Liver (tissue), 8 donors: ENCODE measurements at regions not wholly inside any gene's neighbourhood (a gene's known extent, or its start where the extent isn't known, plus 50 kb on each side); places are given as distances from the start of the nearest gene placed in this dataset.

Experiments
- DNase-seq: peaks from one replicate; pipeline ENCODE4 v3.0.0-alpha.2; 2017; ENCODE audit warnings: low spot score
- H3K27ac ChIP-seq, 2 donors: one replicate each; pipeline ENCODE4 v1.7.0; 2013; ENCODE audit warnings: inconsistent platforms in 2 of 2, low read length in 2 of 2, control low read depth in 1 of 2, low read depth in 1 of 2, mild to moderate bottlenecking in 1 of 2
- H3K27me3 ChIP-seq, 4 donors: one replicate each; pipeline versions ENCODE4 v1.6.1 to v1.7.0; 2013; ENCODE audit warnings: low read length in 3 of 4, inconsistent platforms in 1 of 4, mild to moderate bottlenecking in 1 of 4, moderate library complexity in 1 of 4; ENCODE audit not compliant: control insufficient read depth in 4 of 4, insufficient read depth in 4 of 4
- H3K36me3 ChIP-seq, 4 donors: one replicate each; pipeline versions ENCODE4 v1.6.1 to v1.7.0; 2013; ENCODE audit warnings: low read length in 3 of 4, mild to moderate bottlenecking in 3 of 4, low read depth in 1 of 4, moderate library complexity in 1 of 4; ENCODE audit not compliant: control insufficient read depth in 4 of 4, insufficient read depth in 3 of 4
- H3K4me1 ChIP-seq, 4 donors: one replicate each; pipeline versions ENCODE4 v1.6.1 to v1.7.0; 2013; ENCODE audit warnings: low read length in 3 of 4, mild to moderate bottlenecking in 3 of 4, moderate library complexity in 1 of 4; ENCODE audit not compliant: control insufficient read depth in 4 of 4, insufficient read depth in 4 of 4
- H3K4me3 ChIP-seq, 3 donors: one replicate each; pipeline versions ENCODE4 v1.6.1 to v1.7.0; 2013; ENCODE audit warnings: low read length in 3 of 3, control low read depth in 1 of 3, low read depth in 1 of 3, mild to moderate bottlenecking in 1 of 3
- H3K9ac ChIP-seq, 2 donors: one replicate each; pipeline ENCODE4 v1.7.0; 2013; ENCODE audit warnings: low read length in 2 of 2, mild to moderate bottlenecking in 2 of 2, moderate library complexity in 2 of 2, control low read depth in 1 of 2, low read depth in 1 of 2
- H3K9me3 ChIP-seq, 4 donors: one replicate each; pipeline versions ENCODE4 v1.6.1 to v1.7.0; 2013; ENCODE audit warnings: low read length in 3 of 4; ENCODE audit not compliant: control insufficient read depth in 4 of 4
- ATF3 ChIP-seq: IDR thresholded peaks from 2 replicates; pipeline ENCODE4 v1.6.1; 2016; ENCODE audit warnings: antibody characterized with exemption
- FOXA1 ChIP-seq: IDR thresholded peaks from 2 replicates; pipeline ENCODE4 v1.6.1; 2016; ENCODE audit warnings: antibody characterized with exemption
- HNF4A ChIP-seq, 2 donors: conservative IDR thresholded peaks; 2 replicates each; pipeline ENCODE4 v1.6.1; 2016; ENCODE audit warnings: antibody characterized with exemption in 2 of 2, mild to moderate bottlenecking in 2 of 2
- HNF4G ChIP-seq: IDR thresholded peaks from 2 replicates; pipeline ENCODE4 v1.6.1; 2016; ENCODE audit warnings: antibody characterized with exemption
- JUND ChIP-seq, 2 donors: IDR thresholded peaks; 2 replicates each; pipeline ENCODE4 v1.6.1; 2016; ENCODE audit warnings: antibody characterized with exemption in 2 of 2
- MAX ChIP-seq: IDR thresholded peaks from 2 replicates; pipeline ENCODE4 v1.6.1; 2016; ENCODE audit warnings: antibody characterized with exemption
- NR2F2 ChIP-seq: IDR thresholded peaks from 2 replicates; pipeline ENCODE4 v1.6.1; 2016; ENCODE audit warnings: antibody characterized with exemption
- RAD21 ChIP-seq, 2 donors: IDR thresholded peaks; 2 replicates each; pipeline ENCODE4 v1.6.1; 2016; ENCODE audit warnings: antibody characterized with exemption in 2 of 2, mild to moderate bottlenecking in 2 of 2
- RXRA ChIP-seq, 2 donors: IDR thresholded peaks; 2 replicates each; pipeline ENCODE4 v1.6.1; 2017 to 2018; ENCODE audit warnings: antibody characterized with exemption in 2 of 2, mild to moderate bottlenecking in 1 of 2
- SP1 ChIP-seq: IDR thresholded peaks from 2 replicates; pipeline ENCODE4 v1.6.1; 2018; ENCODE audit warnings: antibody characterized with exemption, mild to moderate bottlenecking
- TAF1 ChIP-seq: conservative IDR thresholded peaks from 2 replicates; pipeline ENCODE4 v1.6.1; 2016; ENCODE audit warnings: antibody characterized with exemption, mild to moderate bottlenecking
- YY1 ChIP-seq: IDR thresholded peaks from 2 replicates; pipeline ENCODE4 v1.6.1; 2016; ENCODE audit warnings: antibody characterized with exemption, mild to moderate bottlenecking
- WGBS: extraction: QIAGEN DNeasy Blood & Tissue Kit; methylation state at CpG from one replicate; pipeline ENCODE4 v1.1.7; 2013; 5-methylcytosine and 5-hydroxymethylcytosine counted together
- TF ChIP-seq, protein P1 (sequence below): IDR thresholded peaks from 2 replicates; pipeline ENCODE4 v1.6.1; 2016; ENCODE audit warnings: antibody characterized with exemption
- TF ChIP-seq, protein P2 (sequence below): IDR thresholded peaks from 2 replicates; pipeline ENCODE4 v1.6.1; 2016; ENCODE audit warnings: antibody characterized with exemption, mild to moderate bottlenecking
- TF ChIP-seq, protein P3 (sequence below): fragments of 150-350 bp; IDR thresholded peaks from 2 replicates; pipeline ENCODE4 v1.5.1; 2017; ENCODE audit warnings: improper control_type of control experiment, low read depth, low read length; ENCODE audit not compliant: missing input control
- donor health status: healthy.
- donor health status: healthy.
- donor health status: healthy.
- donor health status: healthy.
- donor health status: healthy.

- Histone ChIP-seq H3K9ac (no peak overlapping the region), H3K9me3 (no peaks in the 10 kb centered on the region), H3K4me1 (no peaks in the 10 kb centered on the region), H3K4me3 (no peak overlapping the region), H3K27ac (no peak overlapping the region), H3K27me3 (peaks cover 0 to 9% (median 4%) of the 10 kb centered on the region in 4 donors), H3K36me3 (no peaks in the 10 kb centered on the region)
- no peak for DNase-seq
- TF ChIP-seq HNF4G, result no peak
- TF ChIP-seq, protein P1, sequence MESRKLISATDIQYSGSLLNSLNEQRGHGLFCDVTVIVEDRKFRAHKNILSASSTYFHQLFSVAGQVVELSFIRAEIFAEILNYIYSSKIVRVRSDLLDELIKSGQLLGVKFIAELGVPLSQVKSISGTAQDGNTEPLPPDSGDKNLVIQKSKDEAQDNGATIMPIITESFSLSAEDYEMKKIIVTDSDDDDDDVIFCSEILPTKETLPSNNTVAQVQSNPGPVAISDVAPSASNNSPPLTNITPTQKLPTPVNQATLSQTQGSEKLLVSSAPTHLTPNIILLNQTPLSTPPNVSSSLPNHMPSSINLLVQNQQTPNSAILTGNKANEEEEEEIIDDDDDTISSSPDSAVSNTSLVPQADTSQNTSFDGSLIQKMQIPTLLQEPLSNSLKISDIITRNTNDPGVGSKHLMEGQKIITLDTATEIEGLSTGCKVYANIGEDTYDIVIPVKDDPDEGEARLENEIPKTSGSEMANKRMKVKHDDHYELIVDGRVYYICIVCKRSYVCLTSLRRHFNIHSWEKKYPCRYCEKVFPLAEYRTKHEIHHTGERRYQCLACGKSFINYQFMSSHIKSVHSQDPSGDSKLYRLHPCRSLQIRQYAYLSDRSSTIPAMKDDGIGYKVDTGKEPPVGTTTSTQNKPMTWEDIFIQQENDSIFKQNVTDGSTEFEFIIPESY, result no peak
- TF ChIP-seq RXRA (IDR thresholded peaks at IDR 0.05), result no peak
- no peak for TF ChIP-seq ATF3
- no peak for TF ChIP-seq TAF1
- no peak for TF ChIP-seq JUND (IDR thresholded peaks at IDR 0.05)
- TF ChIP-seq MAX, result no peak
- TF ChIP-seq NR2F2, result no peak
- TF ChIP-seq SP1, result no peak
- TF ChIP-seq, protein P2, sequence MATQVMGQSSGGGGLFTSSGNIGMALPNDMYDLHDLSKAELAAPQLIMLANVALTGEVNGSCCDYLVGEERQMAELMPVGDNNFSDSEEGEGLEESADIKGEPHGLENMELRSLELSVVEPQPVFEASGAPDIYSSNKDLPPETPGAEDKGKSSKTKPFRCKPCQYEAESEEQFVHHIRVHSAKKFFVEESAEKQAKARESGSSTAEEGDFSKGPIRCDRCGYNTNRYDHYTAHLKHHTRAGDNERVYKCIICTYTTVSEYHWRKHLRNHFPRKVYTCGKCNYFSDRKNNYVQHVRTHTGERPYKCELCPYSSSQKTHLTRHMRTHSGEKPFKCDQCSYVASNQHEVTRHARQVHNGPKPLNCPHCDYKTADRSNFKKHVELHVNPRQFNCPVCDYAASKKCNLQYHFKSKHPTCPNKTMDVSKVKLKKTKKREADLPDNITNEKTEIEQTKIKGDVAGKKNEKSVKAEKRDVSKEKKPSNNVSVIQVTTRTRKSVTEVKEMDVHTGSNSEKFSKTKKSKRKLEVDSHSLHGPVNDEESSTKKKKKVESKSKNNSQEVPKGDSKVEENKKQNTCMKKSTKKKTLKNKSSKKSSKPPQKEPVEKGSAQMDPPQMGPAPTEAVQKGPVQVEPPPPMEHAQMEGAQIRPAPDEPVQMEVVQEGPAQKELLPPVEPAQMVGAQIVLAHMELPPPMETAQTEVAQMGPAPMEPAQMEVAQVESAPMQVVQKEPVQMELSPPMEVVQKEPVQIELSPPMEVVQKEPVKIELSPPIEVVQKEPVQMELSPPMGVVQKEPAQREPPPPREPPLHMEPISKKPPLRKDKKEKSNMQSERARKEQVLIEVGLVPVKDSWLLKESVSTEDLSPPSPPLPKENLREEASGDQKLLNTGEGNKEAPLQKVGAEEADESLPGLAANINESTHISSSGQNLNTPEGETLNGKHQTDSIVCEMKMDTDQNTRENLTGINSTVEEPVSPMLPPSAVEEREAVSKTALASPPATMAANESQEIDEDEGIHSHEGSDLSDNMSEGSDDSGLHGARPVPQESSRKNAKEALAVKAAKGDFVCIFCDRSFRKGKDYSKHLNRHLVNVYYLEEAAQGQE, result no peak
- TF ChIP-seq HNF4A (conservative IDR thresholded peaks at IDR 0.05), result no peak
- no peak for TF ChIP-seq FOXA1
- no peak for TF ChIP-seq RAD21 (IDR thresholded peaks at IDR 0.05)
- TF ChIP-seq YY1, result no peak
- TF ChIP-seq, protein P3, sequence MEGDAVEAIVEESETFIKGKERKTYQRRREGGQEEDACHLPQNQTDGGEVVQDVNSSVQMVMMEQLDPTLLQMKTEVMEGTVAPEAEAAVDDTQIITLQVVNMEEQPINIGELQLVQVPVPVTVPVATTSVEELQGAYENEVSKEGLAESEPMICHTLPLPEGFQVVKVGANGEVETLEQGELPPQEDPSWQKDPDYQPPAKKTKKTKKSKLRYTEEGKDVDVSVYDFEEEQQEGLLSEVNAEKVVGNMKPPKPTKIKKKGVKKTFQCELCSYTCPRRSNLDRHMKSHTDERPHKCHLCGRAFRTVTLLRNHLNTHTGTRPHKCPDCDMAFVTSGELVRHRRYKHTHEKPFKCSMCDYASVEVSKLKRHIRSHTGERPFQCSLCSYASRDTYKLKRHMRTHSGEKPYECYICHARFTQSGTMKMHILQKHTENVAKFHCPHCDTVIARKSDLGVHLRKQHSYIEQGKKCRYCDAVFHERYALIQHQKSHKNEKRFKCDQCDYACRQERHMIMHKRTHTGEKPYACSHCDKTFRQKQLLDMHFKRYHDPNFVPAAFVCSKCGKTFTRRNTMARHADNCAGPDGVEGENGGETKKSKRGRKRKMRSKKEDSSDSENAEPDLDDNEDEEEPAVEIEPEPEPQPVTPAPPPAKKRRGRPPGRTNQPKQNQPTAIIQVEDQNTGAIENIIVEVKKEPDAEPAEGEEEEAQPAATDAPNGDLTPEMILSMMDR, result no peak
- WGBS, result 90% methylated on average over 23 of the region's 23 CpGs
Observed at GRCh38 chr22:27610863-27611786, 190.4 kb downstream of the MN1 start.
